GM12874 (cell line): ENCODE measurements at regions not wholly inside any gene's neighbourhood (a gene's known extent, or its start where the extent isn't known, plus 50 kb on each side); places are given as distances from the start of the nearest gene placed in this dataset.

Source experiments
- TF ChIP-seq, protein P1 (sequence below): IDR thresholded peaks from 2 replicates; pipeline ENCODE4 v1.5.1; 2011; ENCODE audit warnings: low read depth, mild to moderate bottlenecking, control low read depth, low read length, moderate library complexity; ENCODE audit not compliant: insufficient read depth

DNA sequence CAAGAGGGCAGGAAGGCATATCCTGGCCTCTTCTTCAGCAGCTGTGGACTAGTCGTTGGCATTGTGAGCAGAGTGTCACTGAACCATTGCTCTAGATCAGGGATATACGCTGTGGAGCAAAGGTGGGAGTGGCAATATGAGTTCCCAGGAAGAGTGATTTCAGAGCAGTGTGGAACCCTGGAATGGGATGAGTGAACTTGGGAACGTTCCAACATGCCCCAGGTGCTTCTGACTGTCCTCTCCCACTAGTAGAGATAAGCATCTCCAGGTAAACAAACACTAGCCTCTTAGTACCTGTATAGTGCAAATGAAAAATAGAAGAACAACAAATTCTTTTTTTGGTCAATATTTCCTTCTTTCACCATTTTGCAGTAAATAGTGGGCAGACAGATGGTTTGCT, 123.6 kb upstream of the VEPH1 start:
- TF ChIP-seq, protein P1, sequence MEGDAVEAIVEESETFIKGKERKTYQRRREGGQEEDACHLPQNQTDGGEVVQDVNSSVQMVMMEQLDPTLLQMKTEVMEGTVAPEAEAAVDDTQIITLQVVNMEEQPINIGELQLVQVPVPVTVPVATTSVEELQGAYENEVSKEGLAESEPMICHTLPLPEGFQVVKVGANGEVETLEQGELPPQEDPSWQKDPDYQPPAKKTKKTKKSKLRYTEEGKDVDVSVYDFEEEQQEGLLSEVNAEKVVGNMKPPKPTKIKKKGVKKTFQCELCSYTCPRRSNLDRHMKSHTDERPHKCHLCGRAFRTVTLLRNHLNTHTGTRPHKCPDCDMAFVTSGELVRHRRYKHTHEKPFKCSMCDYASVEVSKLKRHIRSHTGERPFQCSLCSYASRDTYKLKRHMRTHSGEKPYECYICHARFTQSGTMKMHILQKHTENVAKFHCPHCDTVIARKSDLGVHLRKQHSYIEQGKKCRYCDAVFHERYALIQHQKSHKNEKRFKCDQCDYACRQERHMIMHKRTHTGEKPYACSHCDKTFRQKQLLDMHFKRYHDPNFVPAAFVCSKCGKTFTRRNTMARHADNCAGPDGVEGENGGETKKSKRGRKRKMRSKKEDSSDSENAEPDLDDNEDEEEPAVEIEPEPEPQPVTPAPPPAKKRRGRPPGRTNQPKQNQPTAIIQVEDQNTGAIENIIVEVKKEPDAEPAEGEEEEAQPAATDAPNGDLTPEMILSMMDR = no peak

DNA sequence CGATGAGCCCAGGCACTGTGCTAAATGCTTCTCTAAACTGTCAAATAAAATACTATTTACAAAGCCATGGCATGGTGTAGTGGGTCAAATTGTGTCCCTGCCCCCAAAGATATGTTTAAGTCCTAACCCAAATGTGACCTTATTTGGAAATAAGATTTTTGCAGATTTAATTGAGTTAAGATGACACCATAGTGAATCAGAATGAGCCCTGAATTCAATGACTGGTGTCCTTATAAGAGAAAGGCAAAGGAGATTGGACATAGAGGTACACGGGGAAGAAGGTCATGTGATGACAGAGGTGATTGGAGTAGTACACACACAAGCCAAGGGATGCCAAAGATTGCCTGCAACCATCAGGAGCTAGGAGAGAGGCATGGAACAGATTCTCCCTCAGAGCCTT, 121.6 kb upstream of the VEPH1 start:
- TF ChIP-seq, protein P1 = no peak

DNA sequence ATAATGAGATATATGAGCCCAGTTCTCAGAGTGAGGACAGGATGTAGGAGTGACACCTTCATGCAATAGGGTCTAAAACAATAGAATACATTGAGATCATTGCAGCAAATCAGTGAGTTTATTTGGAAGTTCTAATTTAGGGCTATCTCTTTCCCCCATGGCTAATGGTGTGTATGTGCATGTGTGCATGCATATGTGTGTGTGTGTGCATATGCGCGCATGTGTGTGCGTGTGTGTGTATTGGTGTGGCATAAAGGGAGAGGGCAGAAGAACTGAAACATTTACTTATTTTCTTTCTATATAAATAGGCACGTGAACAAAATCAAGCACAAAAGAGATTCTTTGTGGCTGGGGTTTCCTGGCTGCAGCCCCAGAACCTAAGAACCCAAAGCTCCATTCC, 115.7 kb upstream of the VEPH1 start:
- TF ChIP-seq, protein P1 = no peak

DNA sequence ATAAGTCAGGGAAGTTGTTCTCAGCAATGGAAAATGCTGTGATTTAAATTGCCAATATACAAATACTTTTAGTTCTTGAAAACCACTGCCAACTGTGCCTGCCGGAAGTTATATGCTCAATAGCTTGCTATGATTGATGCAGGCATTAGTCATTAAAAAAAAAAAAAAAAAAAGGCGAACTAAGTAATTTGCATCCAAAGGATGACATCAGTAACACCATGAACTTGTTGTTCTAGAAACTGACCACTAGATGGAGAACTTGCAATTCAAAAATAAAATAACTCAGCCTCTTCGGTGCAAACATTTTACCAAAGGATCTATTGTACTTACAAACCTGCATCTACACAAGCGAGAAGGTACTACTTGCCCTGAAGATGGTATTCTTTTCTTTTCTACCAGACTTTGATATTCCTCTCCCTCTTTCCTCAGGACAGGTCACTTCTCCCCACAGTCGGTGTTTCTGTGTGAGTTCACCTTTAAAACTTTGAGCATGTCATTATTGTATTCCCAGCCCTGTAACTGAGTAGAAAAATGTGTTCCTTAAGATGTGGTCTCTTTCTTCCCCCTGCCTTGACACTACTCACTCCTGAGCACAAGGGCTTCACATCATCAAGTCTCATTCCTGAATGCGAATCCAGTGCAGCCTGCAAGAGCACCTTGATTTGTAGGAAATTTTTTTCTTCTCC, 115.0 kb upstream of the VEPH1 start:
- TF ChIP-seq, protein P1 = peak; percentile 49; the same call in 1 of the 2 replicates

DNA sequence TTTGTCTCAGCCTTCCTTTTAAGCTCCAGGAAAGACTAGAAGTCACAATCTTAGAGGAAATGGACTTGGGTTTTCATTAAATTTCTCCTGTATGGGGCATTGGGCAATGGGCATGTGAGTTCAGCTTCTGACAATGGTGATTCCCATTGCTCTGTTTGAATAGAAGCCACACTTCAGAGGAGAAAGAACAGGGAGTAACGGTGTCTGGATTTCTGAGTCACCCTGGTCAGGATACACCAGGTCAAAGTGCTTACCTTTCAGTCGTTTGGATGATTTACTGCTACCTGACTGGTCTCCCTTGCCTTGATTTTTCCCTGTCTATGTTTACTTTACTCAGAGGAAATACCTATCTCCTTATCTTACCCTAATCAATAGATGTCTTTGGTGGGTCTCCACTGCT, 111.7 kb upstream of the VEPH1 start:
- TF ChIP-seq, protein P1 = no peak

DNA sequence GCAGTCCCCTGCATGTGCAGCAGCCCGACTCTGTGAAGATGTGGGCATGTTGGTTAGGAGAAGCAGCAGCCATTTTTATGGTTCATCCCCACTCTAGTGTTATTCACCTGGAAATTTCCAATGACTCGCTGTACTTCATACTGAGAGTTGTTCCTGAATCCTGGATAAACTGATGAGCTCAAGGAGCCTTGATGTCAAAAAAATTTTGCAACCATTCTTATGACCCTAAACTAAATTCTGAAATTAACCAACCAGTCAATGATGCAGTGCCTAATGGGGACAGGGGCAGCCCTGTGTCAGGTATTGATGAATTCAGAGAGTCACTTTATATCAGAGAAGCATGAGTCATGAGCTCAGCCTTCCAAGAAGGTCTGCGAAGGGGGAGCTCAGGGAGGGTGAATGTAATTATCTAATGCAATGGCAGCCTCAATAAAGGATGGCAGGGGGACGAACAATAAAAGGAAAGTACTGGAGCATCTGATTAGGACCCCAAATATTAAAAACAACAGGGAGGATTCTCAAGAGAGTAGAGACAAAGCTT, 108.4 kb upstream of the VEPH1 start:
- TF ChIP-seq, protein P1 = no peak

DNA sequence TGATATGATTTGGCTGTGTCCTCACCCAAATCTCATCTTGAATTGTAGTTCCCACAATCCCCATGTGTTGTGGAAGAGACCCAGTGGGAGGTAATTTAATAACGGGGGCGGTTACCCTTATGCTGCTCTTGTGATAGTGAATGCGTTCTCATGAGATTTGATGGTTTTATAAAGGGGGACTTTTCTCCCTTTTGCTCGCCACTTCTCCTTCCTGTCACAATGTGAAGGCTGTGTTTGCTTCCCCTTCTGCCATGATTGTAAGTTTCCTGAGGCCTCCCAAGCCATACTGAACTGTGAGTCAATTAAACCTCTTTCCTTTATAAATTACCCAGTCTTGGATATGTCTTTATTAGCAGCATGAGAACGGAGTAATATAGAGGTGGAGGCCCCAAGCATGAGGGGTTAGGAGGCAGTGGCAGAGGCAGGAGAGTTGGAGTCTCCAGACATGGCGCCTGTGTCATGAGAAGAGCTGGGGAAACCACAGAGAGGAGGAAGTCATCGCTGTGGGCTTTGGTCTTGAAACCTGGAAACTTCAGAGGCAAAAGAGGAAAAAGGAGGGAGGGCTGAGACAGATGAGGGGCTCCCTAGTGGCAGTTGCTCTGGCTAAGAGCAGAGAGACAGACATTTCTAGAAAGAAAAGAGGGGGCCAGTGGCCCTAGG, 107.8 kb upstream of the VEPH1 start:
- TF ChIP-seq, protein P1 = no peak
